GM19238 (cell line): ENCODE measurements at regions not wholly inside any gene's neighbourhood (a gene's known extent, or its start where the extent isn't known, plus 50 kb on each side); places are given as distances from the start of the nearest gene placed in this dataset.

Experiments
- DNase-seq: peaks from one replicate; pipeline ENCODE4 v3.0.0; 2011; ENCODE audit warnings: low spot score; ENCODE audit not compliant: insufficient read length

- DNase-seq, result no peak
Observed at GRCh38 chr13:85241060-85241459, 558.2 kb downstream of the SLITRK6 start.

- DNase-seq, result no peak
Observed at GRCh38 chr13:85236413-85236812, 562.8 kb downstream of the SLITRK6 start.

- no peak for DNase-seq
Observed at GRCh38 chr13:85230691-85231093, 568.5 kb downstream of the SLITRK6 start.

- no peak for DNase-seq
Observed at GRCh38 chr13:85228692-85229091, 570.5 kb downstream of the SLITRK6 start.

GRCh38 chr13:85223883-85224656, 575.1 kb downstream of the SLITRK6 start:
- DNase-seq, result no peak

- DNase-seq, result no peak
Observed at GRCh38 chr13:85216576-85216975, 582.6 kb downstream of the SLITRK6 start.

- no peak for DNase-seq
Observed at GRCh38 chr13:85212692-85213091, 586.5 kb downstream of the SLITRK6 start.

- DNase-seq, result no peak
Observed at GRCh38 chr13:85204668-85205344, 594.4 kb downstream of the SLITRK6 start.

GRCh38 chr13:85197431-85197830, 601.8 kb downstream of the SLITRK6 start:
- no peak for DNase-seq

GRCh38 chr13:85194482-85194881, 604.7 kb downstream of the SLITRK6 start:
- DNase-seq, result no peak

GRCh38 chr13:85191996-85192718, 607.1 kb downstream of the SLITRK6 start:
- no peak for DNase-seq

GRCh38 chr13:85186356-85187045, 612.7 kb downstream of the SLITRK6 start:
- no peak for DNase-seq

GRCh38 chr13:85174291-85174690, 624.9 kb downstream of the SLITRK6 start:
- DNase-seq, result no peak

GRCh38 chr13:85170372-85170771, 628.8 kb downstream of the SLITRK6 start:
- no peak for DNase-seq

- no peak for DNase-seq
Observed at GRCh38 chr13:85166891-85167290, 632.3 kb downstream of the SLITRK6 start.

- DNase-seq, result no peak
Observed at GRCh38 chr13:85163063-85163462, 636.2 kb downstream of the SLITRK6 start.

- DNase-seq, result no peak
Observed at GRCh38 chr13:85148009-85148408, 651.2 kb downstream of the SLITRK6 start.

- DNase-seq, result no peak
Observed at GRCh38 chr13:85142351-85142927, 656.8 kb downstream of the SLITRK6 start.

GRCh38 chr13:85141401-85141800, 657.8 kb downstream of the SLITRK6 start:
- DNase-seq, result no peak

GRCh38 chr13:85140192-85140591, 659.0 kb downstream of the SLITRK6 start:
- DNase-seq, result no peak

GRCh38 chr13:85137516-85137915, 661.7 kb downstream of the SLITRK6 start:
- no peak for DNase-seq
